ENCODE measurements at regions not wholly inside any gene's neighbourhood (a gene's known extent, or its start where the extent isn't known, plus 50 kb on each side); places are given as distances from the start of the nearest gene placed in this dataset.

- Histone ChIP-seq H3K4me3 (ENCODE audit: low read depth, low read length) (no peak overlapping the region), H3K27ac (ENCODE audit: low read depth, low read length) (no peak overlapping the region), H3K9me3 (ENCODE audit: control insufficient read depth, insufficient read depth, low read length) (peaks cover 97% of the 10 kb centered on the region), H3K27me3 (ENCODE audit: control insufficient read depth, insufficient read depth, low read length) (no peaks in the 10 kb centered on the region)
- DNase-seq (ENCODE audit: low read depth, low spot score) = no peak
- POLR2A ChIA-PET = no interaction called here
- TF ChIP-seq, protein P1, sequence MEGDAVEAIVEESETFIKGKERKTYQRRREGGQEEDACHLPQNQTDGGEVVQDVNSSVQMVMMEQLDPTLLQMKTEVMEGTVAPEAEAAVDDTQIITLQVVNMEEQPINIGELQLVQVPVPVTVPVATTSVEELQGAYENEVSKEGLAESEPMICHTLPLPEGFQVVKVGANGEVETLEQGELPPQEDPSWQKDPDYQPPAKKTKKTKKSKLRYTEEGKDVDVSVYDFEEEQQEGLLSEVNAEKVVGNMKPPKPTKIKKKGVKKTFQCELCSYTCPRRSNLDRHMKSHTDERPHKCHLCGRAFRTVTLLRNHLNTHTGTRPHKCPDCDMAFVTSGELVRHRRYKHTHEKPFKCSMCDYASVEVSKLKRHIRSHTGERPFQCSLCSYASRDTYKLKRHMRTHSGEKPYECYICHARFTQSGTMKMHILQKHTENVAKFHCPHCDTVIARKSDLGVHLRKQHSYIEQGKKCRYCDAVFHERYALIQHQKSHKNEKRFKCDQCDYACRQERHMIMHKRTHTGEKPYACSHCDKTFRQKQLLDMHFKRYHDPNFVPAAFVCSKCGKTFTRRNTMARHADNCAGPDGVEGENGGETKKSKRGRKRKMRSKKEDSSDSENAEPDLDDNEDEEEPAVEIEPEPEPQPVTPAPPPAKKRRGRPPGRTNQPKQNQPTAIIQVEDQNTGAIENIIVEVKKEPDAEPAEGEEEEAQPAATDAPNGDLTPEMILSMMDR (IDR thresholded peaks at IDR 0.05; ENCODE audit: low read depth, low read length) = no peak
- CTCF ChIA-PET = no interaction called here
Observed at GRCh38 chr6:167668019-167668753, 158.5 kb upstream of the AFDN start.

GRCh38 chr6:167668754-167669552 is 157.8 kb upstream of the AFDN start:
- TF ChIP-seq, protein P1 (IDR thresholded peaks at IDR 0.05; ENCODE audit: low read depth, low read length) = no peak
- Histone ChIP-seq H3K9me3 (ENCODE audit: control insufficient read depth, insufficient read depth, low read length) (peaks cover 96% of the 10 kb centered on the region), H3K4me3 (ENCODE audit: low read depth, low read length) (no peak overlapping the region), H3K27me3 (ENCODE audit: control insufficient read depth, insufficient read depth, low read length) (no peaks in the 10 kb centered on the region), H3K27ac (ENCODE audit: low read depth, low read length) (no peak overlapping the region)
- POLR2A ChIA-PET = no interaction called here
- CTCF ChIA-PET = no interaction called here
- no peak for DNase-seq (ENCODE audit: low read depth, low spot score)

DNA sequence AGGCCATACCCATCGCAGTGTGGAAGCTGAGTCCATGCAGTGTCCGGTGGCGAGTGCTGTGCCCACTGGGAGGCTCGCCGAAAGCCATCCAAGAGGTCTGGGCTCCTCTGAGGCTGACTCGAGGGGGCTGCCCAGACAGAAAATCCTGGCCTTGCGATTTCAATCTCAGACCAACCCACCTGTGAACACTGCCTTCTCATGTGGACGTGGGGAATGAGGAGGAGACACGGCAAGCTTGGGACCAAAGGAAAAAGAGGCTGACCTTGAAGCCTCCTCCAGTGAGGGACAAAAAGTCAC is 157.2 kb upstream of the AFDN start:
- Histone ChIP-seq H3K4me3 (ENCODE audit: low read depth, low read length) (no peak overlapping the region), H3K9me3 (ENCODE audit: control insufficient read depth, insufficient read depth, low read length) (peaks cover 94% of the 10 kb centered on the region), H3K27ac (ENCODE audit: low read depth, low read length) (no peak overlapping the region), H3K27me3 (ENCODE audit: control insufficient read depth, insufficient read depth, low read length) (no peaks in the 10 kb centered on the region)
- POLR2A ChIA-PET = no interaction called here
- TF ChIP-seq, protein P1 (IDR thresholded peaks at IDR 0.05; ENCODE audit: low read depth, low read length) = no peak
- CTCF ChIA-PET = no interaction called here
- DNase-seq (ENCODE audit: low read depth, low spot score) = no peak

DNA sequence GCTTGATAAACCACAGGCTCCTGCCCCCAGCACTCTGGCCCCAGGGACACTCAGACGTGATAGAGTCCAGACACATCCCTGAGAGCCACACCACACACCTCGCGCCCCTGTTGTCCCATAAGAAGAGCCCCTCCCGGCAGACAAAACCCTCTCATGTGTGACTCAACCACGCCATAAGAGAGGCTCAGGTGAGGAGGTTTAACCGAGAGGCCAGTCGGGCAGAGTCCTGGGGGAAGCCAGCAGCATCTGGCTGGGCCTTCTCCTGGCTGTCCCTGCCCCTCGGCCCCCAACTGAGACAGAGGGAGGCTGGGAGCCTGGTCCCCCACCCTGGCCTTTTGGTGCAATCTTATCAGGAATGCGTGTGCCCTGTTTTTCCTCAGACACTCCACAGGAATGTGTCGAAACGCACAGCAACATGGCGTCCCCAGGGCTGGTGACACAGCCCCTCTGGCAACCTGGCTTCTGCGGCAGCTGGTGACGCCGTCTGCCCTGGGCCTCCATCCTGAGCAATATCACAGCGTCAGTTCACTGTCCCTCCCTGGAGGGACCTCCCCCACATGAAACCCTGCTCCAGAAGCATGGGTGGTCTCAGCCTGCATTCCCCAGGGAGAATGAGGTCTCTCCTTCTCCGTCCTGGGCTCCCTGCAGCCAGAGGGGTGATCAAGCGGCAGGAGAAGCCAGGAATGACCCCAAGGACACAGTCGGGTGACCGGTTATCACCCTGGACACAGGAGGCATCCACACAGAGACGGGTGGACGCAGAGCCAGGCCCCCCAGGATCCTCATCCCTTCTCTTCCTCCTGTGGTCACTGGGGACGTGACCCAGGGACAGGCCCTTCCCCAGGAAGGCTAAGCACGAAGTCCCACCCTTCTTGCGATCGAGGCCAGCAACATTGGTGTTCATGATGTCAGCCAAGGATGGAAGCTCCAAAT is 156.6 kb upstream of the AFDN start:
- TF ChIP-seq, protein P1 (IDR thresholded peaks at IDR 0.05; ENCODE audit: low read depth, low read length) = no peak
- Histone ChIP-seq H3K27ac (ENCODE audit: low read depth, low read length) (no peak overlapping the region), H3K4me3 (ENCODE audit: low read depth, low read length) (no peak overlapping the region), H3K9me3 (ENCODE audit: control insufficient read depth, insufficient read depth, low read length) (peaks cover 94% of the 10 kb centered on the region), H3K27me3 (ENCODE audit: control insufficient read depth, insufficient read depth, low read length) (no peaks in the 10 kb centered on the region)
- POLR2A ChIA-PET = no interaction called here
- no peak for DNase-seq (ENCODE audit: low read depth, low spot score)
- CTCF ChIA-PET = no interaction called here
